Panc1 (cell line): ENCODE measurements at regions not wholly inside any gene's neighbourhood (a gene's known extent, or its start where the extent isn't known, plus 50 kb on each side); places are given as distances from the start of the nearest gene placed in this dataset.

ENCODE experiments used
- ATAC-seq: fragments of 200-7000 bp; cut with Tn5 transposase; 2 replicates; pipeline ENCODE4 v1.9.1; 2020; ENCODE audit warnings: mild to moderate bottlenecking, moderate library complexity
- BruUV-seq: library from RNA; stranded (reverse); fragments of 400-500 nt; replicated peaks from 2 replicates; lab custom pipeline; 2021; lab: Mats Ljungman, UMichigan
- CTCF ChIA-PET: fragments of 300-600 bp; sonication (Branson Sonifier 250); formaldehyde crosslinking; loops from one replicate; lab custom pipeline; 2022; ENCODE audit warnings: antibody characterized with exemption; lab: Charles Lee
- POLR2A ChIA-PET: fragments of 300-600 bp; sonication (Branson Sonifier 250); formaldehyde crosslinking; loops from one replicate; lab custom pipeline; 2022; ENCODE audit warnings: antibody characterized with exemption; lab: Charles Lee
- DNase-seq: peaks from one replicate; pipeline ENCODE4 v3.0.0-alpha.2; 2010; ENCODE audit warnings: low read depth, low spot score
- H3K27ac ChIP-seq: 2 replicates; pipeline ENCODE4 v1.5.1; 2011; ENCODE audit warnings: mild to moderate bottlenecking, low read length, inconsistent platforms
- H3K27me3 ChIP-seq: fragments of 200-500 bp; sonication (Bioruptor generic); 2 replicates; pipeline ENCODE4 v1.6.0; 2014; ENCODE audit warnings: low read length, inconsistent platforms; ENCODE audit not compliant: control insufficient read depth, insufficient read depth
- H3K36me3 ChIP-seq: fragments of 200-500 bp; sonication (Bioruptor generic); 2 replicates; pipeline ENCODE4 v1.5.1; 2014; ENCODE audit warnings: inconsistent platforms, mild to moderate bottlenecking, low read length, moderate library complexity; ENCODE audit not compliant: control insufficient read depth, insufficient read depth
- H3K4me1 ChIP-seq: 2 replicates; pipeline ENCODE4 v1.5.1; 2011; ENCODE audit warnings: inconsistent platforms, mild to moderate bottlenecking, low read length, moderate library complexity; ENCODE audit not compliant: control insufficient read depth, insufficient read depth
- H3K4me3 ChIP-seq, 2 experiments: 2 replicates each; pipeline ENCODE4 v1.5.1; 2011 to 2012; ENCODE audit warnings: low read depth in 2 of 2, low read length in 2 of 2, mild to moderate bottlenecking in 2 of 2, inconsistent platforms in 1 of 2, moderate library complexity in 1 of 2
- H3K9me3 ChIP-seq: fragments of 200-500 bp; sonication (Bioruptor generic); 2 replicates; pipeline ENCODE4 v1.5.1; 2014; ENCODE audit warnings: low read depth, mild to moderate bottlenecking, inconsistent platforms, low read length, moderate library complexity; ENCODE audit not compliant: control insufficient read depth, insufficient read depth
- POLR2AphosphoS5 ChIP-seq: IDR thresholded peaks from 2 replicates; pipeline ENCODE4 v1.6.1; 2012; ENCODE audit warnings: mild to moderate bottlenecking, low read depth, low read length, moderate library complexity
- SIN3A ChIP-seq: IDR thresholded peaks from 2 replicates; pipeline ENCODE4 v1.6.1; 2012; ENCODE audit warnings: low read depth, mild to moderate bottlenecking, low read length, moderate library complexity, borderline replicate concordance; ENCODE audit not compliant: insufficient read depth
- TCF7L2 ChIP-seq: IDR thresholded peaks from 2 replicates; pipeline ENCODE4 v1.6.1; 2011; ENCODE audit warnings: mild to moderate bottlenecking, low read depth, low read length, inconsistent platforms
- in situ Hi-C: cut with HindIII; loops from 2 replicates; pipeline ENCODE4 v1.10.0; 2016; ENCODE audit warnings: low sequenced_read_pairs, low pct_unique_long_range_greater_than_20kb
- intact Hi-C: fragments of 100-400 bp; cut with micrococcal nuclease; formaldehyde crosslinking; loops from one replicate; pipeline ENCODE4 v1.10.0; 2022; ENCODE audit not compliant: unreplicated experiment
- TF ChIP-seq, protein P1 (sequence below), 2 experiments: IDR thresholded peaks; 2 replicates each; pipeline ENCODE4 v1.6.1; 2011 to 2012; ENCODE audit warnings: low read depth in 2 of 2, control low read depth in 1 of 2, low read length in 1 of 2, mild to moderate bottlenecking in 1 of 2, moderate library complexity in 1 of 2; ENCODE audit not compliant: insufficient read depth in 1 of 2
- TF ChIP-seq, protein P2 (sequence below): fragments of 450-650 bp; IDR thresholded peaks from 2 replicates; pipeline ENCODE4 v1.5.1; 2017; ENCODE audit warnings: mild to moderate bottlenecking

GRCh38 chr12:80017261-80017870, 82.0 kb upstream of the OTOGL start:
- H3K36me3 ChIP-seq, result no peaks in the 10 kb centered on the region
- H3K4me1 ChIP-seq, result no peaks in the 10 kb centered on the region
- TF ChIP-seq, protein P1, sequence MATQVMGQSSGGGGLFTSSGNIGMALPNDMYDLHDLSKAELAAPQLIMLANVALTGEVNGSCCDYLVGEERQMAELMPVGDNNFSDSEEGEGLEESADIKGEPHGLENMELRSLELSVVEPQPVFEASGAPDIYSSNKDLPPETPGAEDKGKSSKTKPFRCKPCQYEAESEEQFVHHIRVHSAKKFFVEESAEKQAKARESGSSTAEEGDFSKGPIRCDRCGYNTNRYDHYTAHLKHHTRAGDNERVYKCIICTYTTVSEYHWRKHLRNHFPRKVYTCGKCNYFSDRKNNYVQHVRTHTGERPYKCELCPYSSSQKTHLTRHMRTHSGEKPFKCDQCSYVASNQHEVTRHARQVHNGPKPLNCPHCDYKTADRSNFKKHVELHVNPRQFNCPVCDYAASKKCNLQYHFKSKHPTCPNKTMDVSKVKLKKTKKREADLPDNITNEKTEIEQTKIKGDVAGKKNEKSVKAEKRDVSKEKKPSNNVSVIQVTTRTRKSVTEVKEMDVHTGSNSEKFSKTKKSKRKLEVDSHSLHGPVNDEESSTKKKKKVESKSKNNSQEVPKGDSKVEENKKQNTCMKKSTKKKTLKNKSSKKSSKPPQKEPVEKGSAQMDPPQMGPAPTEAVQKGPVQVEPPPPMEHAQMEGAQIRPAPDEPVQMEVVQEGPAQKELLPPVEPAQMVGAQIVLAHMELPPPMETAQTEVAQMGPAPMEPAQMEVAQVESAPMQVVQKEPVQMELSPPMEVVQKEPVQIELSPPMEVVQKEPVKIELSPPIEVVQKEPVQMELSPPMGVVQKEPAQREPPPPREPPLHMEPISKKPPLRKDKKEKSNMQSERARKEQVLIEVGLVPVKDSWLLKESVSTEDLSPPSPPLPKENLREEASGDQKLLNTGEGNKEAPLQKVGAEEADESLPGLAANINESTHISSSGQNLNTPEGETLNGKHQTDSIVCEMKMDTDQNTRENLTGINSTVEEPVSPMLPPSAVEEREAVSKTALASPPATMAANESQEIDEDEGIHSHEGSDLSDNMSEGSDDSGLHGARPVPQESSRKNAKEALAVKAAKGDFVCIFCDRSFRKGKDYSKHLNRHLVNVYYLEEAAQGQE (IDR thresholded peaks at IDR 0.05; ENCODE audit: insufficient read depth in 1 of 2, low read depth in 2 of 2, low read length in 1 of 2), result no peak
- no peak for TF ChIP-seq POLR2AphosphoS5
- TF ChIP-seq, protein P2, sequence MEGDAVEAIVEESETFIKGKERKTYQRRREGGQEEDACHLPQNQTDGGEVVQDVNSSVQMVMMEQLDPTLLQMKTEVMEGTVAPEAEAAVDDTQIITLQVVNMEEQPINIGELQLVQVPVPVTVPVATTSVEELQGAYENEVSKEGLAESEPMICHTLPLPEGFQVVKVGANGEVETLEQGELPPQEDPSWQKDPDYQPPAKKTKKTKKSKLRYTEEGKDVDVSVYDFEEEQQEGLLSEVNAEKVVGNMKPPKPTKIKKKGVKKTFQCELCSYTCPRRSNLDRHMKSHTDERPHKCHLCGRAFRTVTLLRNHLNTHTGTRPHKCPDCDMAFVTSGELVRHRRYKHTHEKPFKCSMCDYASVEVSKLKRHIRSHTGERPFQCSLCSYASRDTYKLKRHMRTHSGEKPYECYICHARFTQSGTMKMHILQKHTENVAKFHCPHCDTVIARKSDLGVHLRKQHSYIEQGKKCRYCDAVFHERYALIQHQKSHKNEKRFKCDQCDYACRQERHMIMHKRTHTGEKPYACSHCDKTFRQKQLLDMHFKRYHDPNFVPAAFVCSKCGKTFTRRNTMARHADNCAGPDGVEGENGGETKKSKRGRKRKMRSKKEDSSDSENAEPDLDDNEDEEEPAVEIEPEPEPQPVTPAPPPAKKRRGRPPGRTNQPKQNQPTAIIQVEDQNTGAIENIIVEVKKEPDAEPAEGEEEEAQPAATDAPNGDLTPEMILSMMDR, result no peak
- no peak for TF ChIP-seq TCF7L2
- TF ChIP-seq SIN3A, result no peak
- H3K9me3 ChIP-seq, result no peaks in the 10 kb centered on the region
- intact Hi-C loops, result no loop called here
- POLR2A ChIA-PET, result no interaction called here
- no peaks in the 10 kb centered on the region for H3K27me3 ChIP-seq
- CTCF ChIA-PET, result no interaction called here
- H3K27ac ChIP-seq, result no peak overlapping the region
- ATAC-seq (no peak), DNase-seq (no peak)
- in situ Hi-C loops, result no loop called here
- H3K4me3 ChIP-seq, result no peak overlapping the region
- BruUV-seq, result no TSS peak

DNA sequence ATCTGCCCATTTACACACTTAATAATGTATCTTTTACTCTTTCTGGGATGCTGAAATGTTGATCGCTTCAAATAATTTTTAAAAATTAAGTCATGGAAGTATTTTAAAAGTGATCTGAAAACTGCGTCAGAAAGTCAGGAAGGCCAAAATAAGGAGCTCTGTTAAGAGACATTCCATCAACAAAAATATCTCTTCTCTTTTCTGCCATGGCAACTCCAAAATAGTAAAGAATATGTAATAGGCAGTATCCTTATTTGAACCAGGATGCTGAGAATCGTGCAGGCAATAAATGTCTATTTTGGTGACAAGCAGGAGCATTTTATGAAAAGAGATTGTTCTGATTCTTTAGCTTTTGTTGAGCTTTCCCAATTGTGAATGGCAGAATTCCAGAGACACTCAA, 81.8 kb upstream of the PPP1R12A start:
- no peak for DNase-seq
- H3K4me1 ChIP-seq, result no peaks in the 10 kb centered on the region
- H3K9me3 ChIP-seq, result no peaks in the 10 kb centered on the region
- no peak for ATAC-seq
- no peak overlapping the region for H3K27ac ChIP-seq
- in situ Hi-C loops (no loop called here), intact Hi-C loops (no loop called here)
- BruUV-seq, result no TSS peak
- CTCF ChIA-PET, result no interaction called here
- no peaks in the 10 kb centered on the region for H3K36me3 ChIP-seq
- H3K27me3 ChIP-seq, result no peaks in the 10 kb centered on the region
- no peak overlapping the region for H3K4me3 ChIP-seq
- TF ChIP-seq TCF7L2, result no peak
- TF ChIP-seq, protein P1 (IDR thresholded peaks at IDR 0.05; ENCODE audit: insufficient read depth in 1 of 2, low read depth in 2 of 2, low read length in 1 of 2), result no peak
- no peak for TF ChIP-seq SIN3A
- no peak for TF ChIP-seq POLR2AphosphoS5
- TF ChIP-seq, protein P2, result no peak
- POLR2A ChIA-PET, result no interaction called here
